ENCODE measurements at regions not wholly inside any gene's neighbourhood (a gene's known extent, or its start where the extent isn't known, plus 50 kb on each side); places are given as distances from the start of the nearest gene placed in this dataset.

- intact Hi-C loops (cut with DNase I; ENCODE audit: low total_unique reads), result no loop called here
- no peaks in the 10 kb centered on the region for H3K9me3 ChIP-seq
- H3K27me3 ChIP-seq, result no peaks in the 10 kb centered on the region
- H3K4me3 ChIP-seq, result no peak overlapping the region
- no peak overlapping the region for H3K27ac ChIP-seq
- TF ChIP-seq POLR2A (IDR thresholded peaks at IDR 0.05) (no peak), CTCF (IDR thresholded peaks at IDR 0.05) (no peak)
- H3K4me1 ChIP-seq, result no peaks in the 10 kb centered on the region
- no peak for DNase-seq
- H3K36me3 ChIP-seq, result no peaks in the 10 kb centered on the region
These were observed 201.1 kb upstream of the RREB1 start for GRCh38 chr6:6906570-6907213.

GRCh38 chr6:6907286-6907685 lies 200.5 kb upstream of the RREB1 start:
- H3K27me3 ChIP-seq, result no peaks in the 10 kb centered on the region
- H3K36me3 ChIP-seq, result no peaks in the 10 kb centered on the region
- no peak overlapping the region for H3K4me3 ChIP-seq
- no peaks in the 10 kb centered on the region for H3K4me1 ChIP-seq
- intact Hi-C loops (cut with DNase I; ENCODE audit: low total_unique reads), result no loop called here
- H3K9me3 ChIP-seq, result no peaks in the 10 kb centered on the region
- TF ChIP-seq POLR2A (IDR thresholded peaks at IDR 0.05) (no peak), CTCF (IDR thresholded peaks at IDR 0.05) (no peak)
- no peak for DNase-seq
- H3K27ac ChIP-seq, result no peak overlapping the region

DNA sequence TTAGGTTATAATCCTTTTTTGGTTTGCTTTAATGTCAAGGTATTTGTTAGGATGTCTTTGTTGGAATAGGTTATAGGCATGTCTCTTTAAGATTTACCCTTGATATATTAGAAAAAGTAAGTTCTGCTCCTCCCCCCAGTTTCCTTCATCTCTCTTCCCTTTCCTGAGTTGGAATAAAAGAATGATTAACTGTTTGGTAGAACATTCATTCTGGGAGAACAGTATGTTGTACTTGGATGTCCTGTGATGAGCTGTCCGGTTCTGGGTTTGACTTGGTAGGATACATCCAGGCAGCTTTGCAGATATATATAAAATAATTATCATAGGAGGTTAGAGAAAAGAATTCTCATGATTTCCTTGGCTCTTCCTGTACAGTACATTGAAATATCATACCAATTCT lies 199.6 kb upstream of the RREB1 start:
- H3K27me3 ChIP-seq, result no peaks in the 10 kb centered on the region
- no peaks in the 10 kb centered on the region for H3K36me3 ChIP-seq
- H3K4me1 ChIP-seq, result no peaks in the 10 kb centered on the region
- no peak overlapping the region for H3K4me3 ChIP-seq
- DNase-seq, result no peak
- no peaks in the 10 kb centered on the region for H3K9me3 ChIP-seq
- TF ChIP-seq POLR2A (IDR thresholded peaks at IDR 0.05) (no peak), CTCF (IDR thresholded peaks at IDR 0.05) (no peak)
- intact Hi-C loops (cut with DNase I; ENCODE audit: low total_unique reads), result no loop called here
- no peak overlapping the region for H3K27ac ChIP-seq

DNA sequence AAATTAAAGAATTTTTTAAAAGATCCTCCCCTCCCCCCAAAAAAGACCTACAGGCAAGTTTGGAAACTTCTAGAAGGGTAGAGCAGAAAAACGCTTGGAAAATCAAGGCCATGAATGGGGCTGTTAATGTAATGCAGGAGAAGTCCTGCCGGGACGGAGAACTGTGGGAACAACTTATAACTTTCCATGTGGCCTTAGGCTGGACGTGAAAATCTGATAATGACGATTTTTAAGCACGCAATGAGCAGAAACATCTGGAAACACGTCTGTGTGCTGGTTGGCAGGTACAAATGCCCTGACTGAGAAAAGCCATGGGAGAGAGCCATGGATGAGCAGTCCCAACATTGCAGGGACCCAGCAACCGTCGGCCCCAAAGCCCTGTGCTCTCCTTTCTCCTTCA lies 198.7 kb upstream of the RREB1 start:
- Histone ChIP-seq H3K27me3 (no peaks in the 10 kb centered on the region), H3K27ac (no peak overlapping the region), H3K36me3 (no peaks in the 10 kb centered on the region), H3K4me1 (no peaks in the 10 kb centered on the region), H3K4me3 (no peak overlapping the region), H3K9me3 (no peaks in the 10 kb centered on the region)
- no peak for DNase-seq
- intact Hi-C loops (cut with DNase I; ENCODE audit: low total_unique reads), result no loop called here
- TF ChIP-seq CTCF (IDR thresholded peaks at IDR 0.05) (no peak), POLR2A (IDR thresholded peaks at IDR 0.05) (no peak)

GRCh38 chr6:6910734-6911295 lies 196.9 kb upstream of the RREB1 start:
- H3K4me1 ChIP-seq, result no peaks in the 10 kb centered on the region
- no peaks in the 10 kb centered on the region for H3K9me3 ChIP-seq
- H3K4me3 ChIP-seq, result no peak overlapping the region
- H3K27me3 ChIP-seq, result no peaks in the 10 kb centered on the region
- H3K36me3 ChIP-seq, result no peaks in the 10 kb centered on the region
- intact Hi-C loops (cut with DNase I; ENCODE audit: low total_unique reads), result no loop called here
- TF ChIP-seq CTCF (IDR thresholded peaks at IDR 0.05) (no peak), POLR2A (IDR thresholded peaks at IDR 0.05) (no peak)
- H3K27ac ChIP-seq, result no peak overlapping the region
- no peak for DNase-seq

All from uterus (tissue), 3 donors.